ENCODE measurements at regions not wholly inside any gene's neighbourhood (a gene's known extent, or its start where the extent isn't known, plus 50 kb on each side); places are given as distances from the start of the nearest gene placed in this dataset.

DNA sequence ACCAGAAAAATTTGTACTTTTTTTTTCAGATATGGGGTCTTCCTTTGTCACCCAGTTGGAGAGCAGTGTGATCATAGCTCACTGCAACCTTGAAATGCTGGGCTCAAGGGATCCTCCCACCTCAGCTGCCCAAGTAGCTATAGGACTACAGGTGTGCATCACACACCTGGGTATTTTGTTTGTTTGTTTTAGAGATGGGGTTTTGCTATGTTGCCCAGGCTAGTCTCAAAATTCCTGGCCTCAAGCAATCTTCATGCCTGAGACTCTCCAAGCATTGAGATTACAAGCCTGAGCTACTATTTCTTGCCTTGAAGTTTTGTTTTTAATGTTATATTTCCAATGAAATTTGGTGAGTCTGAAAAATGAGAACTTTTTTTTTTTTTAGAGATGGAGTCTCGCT lies 847.8 kb downstream of the TRIML1 start:
- TF ChIP-seq, protein P1, sequence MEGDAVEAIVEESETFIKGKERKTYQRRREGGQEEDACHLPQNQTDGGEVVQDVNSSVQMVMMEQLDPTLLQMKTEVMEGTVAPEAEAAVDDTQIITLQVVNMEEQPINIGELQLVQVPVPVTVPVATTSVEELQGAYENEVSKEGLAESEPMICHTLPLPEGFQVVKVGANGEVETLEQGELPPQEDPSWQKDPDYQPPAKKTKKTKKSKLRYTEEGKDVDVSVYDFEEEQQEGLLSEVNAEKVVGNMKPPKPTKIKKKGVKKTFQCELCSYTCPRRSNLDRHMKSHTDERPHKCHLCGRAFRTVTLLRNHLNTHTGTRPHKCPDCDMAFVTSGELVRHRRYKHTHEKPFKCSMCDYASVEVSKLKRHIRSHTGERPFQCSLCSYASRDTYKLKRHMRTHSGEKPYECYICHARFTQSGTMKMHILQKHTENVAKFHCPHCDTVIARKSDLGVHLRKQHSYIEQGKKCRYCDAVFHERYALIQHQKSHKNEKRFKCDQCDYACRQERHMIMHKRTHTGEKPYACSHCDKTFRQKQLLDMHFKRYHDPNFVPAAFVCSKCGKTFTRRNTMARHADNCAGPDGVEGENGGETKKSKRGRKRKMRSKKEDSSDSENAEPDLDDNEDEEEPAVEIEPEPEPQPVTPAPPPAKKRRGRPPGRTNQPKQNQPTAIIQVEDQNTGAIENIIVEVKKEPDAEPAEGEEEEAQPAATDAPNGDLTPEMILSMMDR (IDR thresholded peaks at IDR 0.05), result no peak
- TF ChIP-seq POLR2A (IDR thresholded peaks at IDR 0.05) (no peak), EP300 (IDR thresholded peaks at IDR 0.05) (no peak)
